ENCODE measurements at regions not wholly inside any gene's neighbourhood (a gene's known extent, or its start where the extent isn't known, plus 50 kb on each side); places are given as distances from the start of the nearest gene placed in this dataset.

DNA sequence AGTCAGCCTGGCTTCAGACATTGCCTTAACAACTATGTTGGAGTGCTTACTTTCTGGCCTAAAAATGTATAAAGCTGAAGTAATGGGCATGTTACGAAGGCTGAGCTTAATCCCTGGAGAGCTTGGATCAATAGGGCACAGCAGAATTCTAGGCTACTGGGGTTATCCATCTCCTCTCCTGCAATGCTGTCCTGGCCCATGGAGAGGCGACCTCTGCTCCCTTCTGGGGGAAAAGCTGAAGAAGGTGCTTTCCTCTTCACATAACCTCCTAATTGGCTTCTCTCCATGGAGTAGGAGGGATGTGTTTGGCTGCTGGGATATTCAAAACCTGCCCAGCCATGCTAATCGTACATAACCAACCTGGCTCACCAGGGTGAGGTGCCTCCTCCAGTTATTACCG, 403.5 kb downstream of the DMRT2 start:
- in situ Hi-C loops (cut with MboI; ENCODE audit: low pct_unique_long_range_greater_than_20kb, low sequenced_read_pairs): no loop called here
- DNase-seq: no peak

GRCh38 chr9:1454211-1454610, 404.1 kb downstream of the DMRT2 start:
- DNase-seq: no peak
- in situ Hi-C loops (cut with MboI; ENCODE audit: low pct_unique_long_range_greater_than_20kb, low sequenced_read_pairs): no loop called here

- in situ Hi-C loops (cut with MboI; ENCODE audit: low pct_unique_long_range_greater_than_20kb, low sequenced_read_pairs): no loop called here
- no peak for DNase-seq
Observed at GRCh38 chr9:1454616-1455347, 404.6 kb downstream of the DMRT2 start.

GRCh38 chr9:1455766-1456165, 405.6 kb downstream of the DMRT2 start:
- in situ Hi-C loops (cut with MboI; ENCODE audit: low pct_unique_long_range_greater_than_20kb, low sequenced_read_pairs): no loop called here

GRCh38 chr9:1456301-1457024, 406.3 kb downstream of the DMRT2 start:
- DNase-seq: no peak
- in situ Hi-C loops (cut with MboI; ENCODE audit: low pct_unique_long_range_greater_than_20kb, low sequenced_read_pairs): no loop called here

More at GRCh38 chr9:1455766-1456165, 405.6 kb downstream of the DMRT2 start:
- no peak for DNase-seq

DNA sequence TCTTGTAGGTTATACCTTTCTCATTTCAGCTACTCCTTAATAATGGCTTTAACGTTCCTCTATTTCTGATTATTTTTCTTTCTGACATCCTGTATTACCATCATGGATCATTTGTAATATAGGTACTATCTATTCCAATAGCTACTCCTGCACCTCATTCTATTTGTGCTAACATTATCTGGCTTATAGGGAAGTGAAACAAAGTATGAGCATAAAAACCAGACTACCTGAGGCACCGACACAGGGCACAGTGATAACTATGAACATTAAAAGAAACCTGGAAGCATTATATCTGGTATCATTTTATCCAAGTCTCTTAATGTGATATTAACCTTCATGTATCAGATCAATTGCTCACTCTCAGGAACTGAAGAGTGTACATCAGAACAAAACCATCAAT, 407.3 kb downstream of the DMRT2 start:
- DNase-seq: no peak
- in situ Hi-C loops (cut with MboI; ENCODE audit: low pct_unique_long_range_greater_than_20kb, low sequenced_read_pairs): no loop called here

DNA sequence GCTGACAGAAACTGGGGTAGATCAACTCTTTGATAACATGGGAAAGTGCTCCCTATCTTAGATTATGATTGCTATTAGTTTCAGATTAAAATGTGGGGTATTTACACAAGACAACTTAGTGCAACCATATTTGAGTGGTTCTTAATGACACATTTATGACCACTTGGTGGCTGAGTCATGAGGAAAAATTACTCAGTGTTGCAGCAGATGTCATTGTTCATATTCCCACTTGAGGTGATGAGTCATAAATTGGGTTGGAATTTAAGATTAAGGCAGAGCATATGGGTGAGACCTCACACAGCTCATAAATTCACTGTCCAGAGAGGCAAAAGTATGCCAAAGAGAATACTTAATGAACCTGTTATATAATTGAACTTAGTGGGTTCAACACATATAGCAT, 408.3 kb downstream of the DMRT2 start:
- DNase-seq: no peak
- in situ Hi-C loops (cut with MboI; ENCODE audit: low pct_unique_long_range_greater_than_20kb, low sequenced_read_pairs): no loop called here

- peak; percentile 42 for DNase-seq
- in situ Hi-C loops (cut with MboI; ENCODE audit: low pct_unique_long_range_greater_than_20kb, low sequenced_read_pairs): no loop called here
Observed at GRCh38 chr9:1460143-1460769, 410.1 kb downstream of the DMRT2 start.

- in situ Hi-C loops (cut with MboI; ENCODE audit: low pct_unique_long_range_greater_than_20kb, low sequenced_read_pairs): no loop called here
- no peak for DNase-seq
Observed at GRCh38 chr9:1461812-1462211, 411.7 kb downstream of the DMRT2 start.

- in situ Hi-C loops (cut with MboI; ENCODE audit: low pct_unique_long_range_greater_than_20kb, low sequenced_read_pairs): no loop called here
- DNase-seq: no peak
Observed at GRCh38 chr9:1462626-1463308, 412.6 kb downstream of the DMRT2 start.

- in situ Hi-C loops (cut with MboI; ENCODE audit: low pct_unique_long_range_greater_than_20kb, low sequenced_read_pairs): no loop called here
Observed at GRCh38 chr9:1469996-1470395, 419.8 kb downstream of the DMRT2 start.

GRCh38 chr9:1473956-1474634, 423.9 kb downstream of the DMRT2 start:
- in situ Hi-C loops (cut with MboI; ENCODE audit: low pct_unique_long_range_greater_than_20kb, low sequenced_read_pairs): no loop called here
- no peak for DNase-seq

More at GRCh38 chr9:1469996-1470395, 419.8 kb downstream of the DMRT2 start:
- DNase-seq: no peak

DNA sequence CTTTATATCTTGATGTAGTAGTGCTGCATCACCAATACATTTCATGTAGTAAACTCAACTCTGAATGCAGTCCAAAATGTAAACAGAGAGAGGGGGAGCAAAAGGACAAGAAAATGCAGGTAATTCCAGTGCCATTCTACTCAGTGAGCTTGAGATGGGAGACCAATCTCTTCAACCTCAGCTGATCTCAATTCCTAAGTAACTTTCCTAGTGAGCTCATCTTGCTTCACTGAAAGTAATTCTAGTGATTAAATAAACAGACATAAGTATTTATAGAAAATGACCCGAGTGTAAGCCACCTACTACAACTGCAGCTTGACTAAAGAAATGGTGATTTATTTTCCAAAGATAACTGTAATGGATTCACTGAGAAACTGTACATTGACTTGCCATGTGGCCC, 424.5 kb downstream of the DMRT2 start:
- in situ Hi-C loops (cut with MboI; ENCODE audit: low pct_unique_long_range_greater_than_20kb, low sequenced_read_pairs): no loop called here
- no peak for DNase-seq

DNA sequence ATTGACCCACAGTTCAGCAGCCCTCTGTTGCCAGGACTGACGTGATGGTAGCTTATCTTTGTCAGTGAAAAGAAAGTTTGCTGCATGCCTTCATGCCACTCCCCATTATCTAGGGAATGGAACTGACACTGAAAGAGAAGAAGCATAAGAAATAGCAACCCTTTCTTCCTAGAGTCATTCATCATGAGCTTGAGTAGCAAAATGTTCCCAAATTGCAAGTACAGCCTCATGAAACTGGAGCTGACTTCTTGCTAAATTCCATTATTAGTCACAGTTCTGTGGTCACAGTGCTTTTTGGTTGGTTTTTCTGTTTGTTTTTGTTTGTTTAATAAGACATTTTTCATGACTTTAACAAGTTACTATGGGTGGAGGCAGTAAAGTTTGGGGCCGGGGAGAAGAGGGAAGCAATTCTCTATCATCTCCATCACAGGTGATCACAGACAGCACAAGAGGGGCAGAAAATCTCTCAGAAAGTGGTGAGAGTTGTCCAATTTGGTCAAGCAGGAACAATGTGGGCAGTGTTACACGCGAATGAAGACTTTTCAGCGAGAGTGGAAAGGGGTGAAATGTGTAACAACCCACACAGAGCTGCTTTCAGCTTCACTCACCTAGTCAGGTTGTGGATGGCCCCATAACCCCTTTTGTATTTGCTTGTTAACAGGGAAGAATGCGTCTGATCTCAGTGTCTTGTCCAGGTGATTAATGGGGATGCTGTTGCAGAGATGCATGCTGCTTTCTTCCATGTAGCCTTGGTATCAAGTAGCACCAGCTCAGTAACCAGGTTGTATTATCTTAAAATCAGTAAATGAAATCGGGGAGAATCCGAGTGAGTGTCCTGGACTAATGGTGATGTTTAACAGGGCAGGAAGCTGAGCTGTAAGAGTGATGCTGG, 440.4 kb downstream of the DMRT2 start:
- DNase-seq: no peak
- in situ Hi-C loops (cut with MboI; ENCODE audit: low pct_unique_long_range_greater_than_20kb, low sequenced_read_pairs): no loop called here

DNA sequence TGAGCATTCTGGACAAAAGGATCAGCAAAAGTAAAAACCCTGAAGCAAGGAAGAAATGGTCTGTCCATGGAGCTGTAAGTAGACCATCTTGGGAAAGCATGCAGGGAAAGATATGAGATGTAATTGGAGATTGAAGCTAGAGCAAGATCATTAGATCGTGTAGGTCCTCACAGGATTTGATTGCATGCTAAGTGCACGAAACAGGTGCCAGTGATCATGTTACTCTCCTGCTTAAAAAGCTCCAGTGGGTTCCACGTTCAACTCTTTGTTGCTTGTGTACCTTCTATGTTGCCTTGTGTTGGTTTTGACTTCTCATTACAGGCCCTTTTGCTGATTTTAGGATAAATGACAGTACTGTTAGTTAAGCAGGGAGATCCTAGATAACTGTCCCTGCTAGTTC, 442.0 kb downstream of the DMRT2 start:
- in situ Hi-C loops (cut with MboI; ENCODE audit: low pct_unique_long_range_greater_than_20kb, low sequenced_read_pairs): no loop called here
- DNase-seq: no peak

- in situ Hi-C loops (cut with MboI; ENCODE audit: low pct_unique_long_range_greater_than_20kb, low sequenced_read_pairs): no loop called here
Observed at GRCh38 chr9:1495282-1496030, 445.3 kb downstream of the DMRT2 start.

DNA sequence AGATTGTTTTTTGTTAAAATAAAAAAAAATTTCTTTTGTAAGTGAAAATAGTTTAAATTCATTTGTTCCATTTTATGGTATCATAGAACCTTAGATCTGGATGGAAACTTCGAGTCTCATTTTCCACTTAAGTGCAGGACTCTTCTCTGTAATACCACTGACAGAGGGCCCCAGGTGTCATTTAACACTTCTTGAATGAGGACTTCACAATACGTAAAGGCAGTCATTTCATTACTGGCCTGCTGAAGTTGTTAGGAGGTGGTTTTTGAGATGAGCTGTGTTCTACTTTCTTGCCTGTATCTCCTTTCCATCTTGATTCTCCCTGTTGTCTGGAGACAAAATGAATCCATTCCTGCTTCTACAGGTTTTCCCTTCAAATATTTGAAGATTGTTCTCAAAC, 455.3 kb downstream of the DMRT2 start:
- in situ Hi-C loops (cut with MboI; ENCODE audit: low pct_unique_long_range_greater_than_20kb, low sequenced_read_pairs): no loop called here

More at GRCh38 chr9:1495282-1496030, 445.3 kb downstream of the DMRT2 start:
- no peak for DNase-seq

DNA sequence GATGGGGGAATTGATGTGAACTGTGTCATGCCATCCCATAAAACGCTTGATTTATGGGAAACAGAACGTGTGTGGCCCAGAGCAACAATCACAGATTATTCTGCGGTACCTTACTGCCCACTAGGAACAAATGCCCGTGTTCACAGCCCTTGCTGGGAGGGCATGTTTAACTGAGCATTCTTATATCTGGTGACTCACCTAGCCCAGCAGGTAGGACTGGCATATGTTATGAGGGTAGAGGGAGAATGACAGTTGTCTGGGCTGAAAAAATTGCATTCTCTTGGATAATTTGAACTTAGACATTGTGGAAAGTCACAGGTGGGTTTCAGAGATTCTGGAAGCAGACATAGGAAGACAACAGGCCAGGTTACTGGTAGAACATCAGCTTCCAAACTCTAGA, 460.6 kb downstream of the DMRT2 start:
- in situ Hi-C loops (cut with MboI; ENCODE audit: low pct_unique_long_range_greater_than_20kb, low sequenced_read_pairs): no loop called here
- DNase-seq: no peak

More for the DNA sequence above, 455.3 kb downstream of the DMRT2 start:
- no peak for DNase-seq

Data from KBM-7 (cell line).